Keratinocyte (primary cell): ENCODE measurements at regions not wholly inside any gene's neighbourhood (a gene's known extent, or its start where the extent isn't known, plus 50 kb on each side); places are given as distances from the start of the nearest gene placed in this dataset.

ENCODE experiments used
- EZH2 ChIP-seq: IDR thresholded peaks from one replicate; pipeline ENCODE4 v1.6.1; 2012; ENCODE audit warnings: inconsistent platforms, mild to moderate bottlenecking, low read length, moderate library complexity
- TF ChIP-seq, protein P1 (sequence below), 3 experiments: IDR thresholded peaks in 1 of 3; conservative IDR thresholded peaks in 1 of 3; optimal IDR thresholded peaks in 1 of 3; 2 replicates in 2 of 3; 3 replicates in 1 of 3; pipeline versions ENCODE3 to v1.5.1; 2011; ENCODE audit warnings: low read length in 3 of 3, mild to moderate bottlenecking in 3 of 3, moderate library complexity in 2 of 3, control low read depth in 1 of 3, inconsistent platforms in 1 of 3; ENCODE audit not compliant: insufficient read depth in 2 of 3; ENCODE audit errors: extremely low read depth in 1 of 3

DNA sequence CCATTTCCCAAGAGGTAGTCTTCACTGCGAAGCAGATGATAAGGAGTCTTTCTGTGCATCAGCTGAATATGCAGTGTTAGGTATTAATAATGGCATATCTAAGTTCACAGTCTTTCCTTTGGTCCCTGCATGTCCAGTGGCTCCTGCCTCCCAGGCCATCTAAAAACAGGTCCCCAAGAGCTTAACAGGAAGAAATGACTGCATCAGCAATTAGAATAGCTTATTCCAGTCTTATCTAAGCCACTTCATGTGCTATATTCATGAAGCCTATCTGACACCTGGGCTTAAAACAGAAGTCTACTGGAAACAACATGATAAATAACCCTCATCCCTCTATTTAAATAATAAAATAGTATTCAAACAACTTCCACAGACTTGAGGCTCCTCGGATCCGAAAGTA lies 346.1 kb upstream of the ERCC4 start:
- TF ChIP-seq, protein P1, sequence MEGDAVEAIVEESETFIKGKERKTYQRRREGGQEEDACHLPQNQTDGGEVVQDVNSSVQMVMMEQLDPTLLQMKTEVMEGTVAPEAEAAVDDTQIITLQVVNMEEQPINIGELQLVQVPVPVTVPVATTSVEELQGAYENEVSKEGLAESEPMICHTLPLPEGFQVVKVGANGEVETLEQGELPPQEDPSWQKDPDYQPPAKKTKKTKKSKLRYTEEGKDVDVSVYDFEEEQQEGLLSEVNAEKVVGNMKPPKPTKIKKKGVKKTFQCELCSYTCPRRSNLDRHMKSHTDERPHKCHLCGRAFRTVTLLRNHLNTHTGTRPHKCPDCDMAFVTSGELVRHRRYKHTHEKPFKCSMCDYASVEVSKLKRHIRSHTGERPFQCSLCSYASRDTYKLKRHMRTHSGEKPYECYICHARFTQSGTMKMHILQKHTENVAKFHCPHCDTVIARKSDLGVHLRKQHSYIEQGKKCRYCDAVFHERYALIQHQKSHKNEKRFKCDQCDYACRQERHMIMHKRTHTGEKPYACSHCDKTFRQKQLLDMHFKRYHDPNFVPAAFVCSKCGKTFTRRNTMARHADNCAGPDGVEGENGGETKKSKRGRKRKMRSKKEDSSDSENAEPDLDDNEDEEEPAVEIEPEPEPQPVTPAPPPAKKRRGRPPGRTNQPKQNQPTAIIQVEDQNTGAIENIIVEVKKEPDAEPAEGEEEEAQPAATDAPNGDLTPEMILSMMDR (optimal IDR thresholded peaks at IDR 0.05 in 1 of 3, IDR thresholded peaks at IDR 0.05 in 1 of 3, conservative IDR thresholded peaks at IDR 0.05 in 1 of 3; ENCODE audit: extremely low read depth in 1 of 3, insufficient read depth in 2 of 3, low read length in 3 of 3): no peak
- no peak for TF ChIP-seq EZH2
